PC-9 (cell line): ENCODE measurements at regions not wholly inside any gene's neighbourhood (a gene's known extent, or its start where the extent isn't known, plus 50 kb on each side); places are given as distances from the start of the nearest gene placed in this dataset.

Source experiments
- BruUV-seq: library from RNA; stranded (reverse); fragments of 400-500 nt; replicated peaks from 2 replicates; lab custom pipeline; 2021; lab: Mats Ljungman, UMichigan
- CTCF ChIA-PET: fragments of 300-600 bp; sonication (Branson Sonifier 250); formaldehyde crosslinking; loops from one replicate; lab custom pipeline; 2022; ENCODE audit warnings: antibody characterized with exemption; lab: Charles Lee
- POLR2A ChIA-PET: fragments of 300-600 bp; sonication (Branson Sonifier 250); formaldehyde crosslinking; loops from one replicate; lab custom pipeline; 2022; ENCODE audit warnings: antibody characterized with exemption; ENCODE audit not compliant: unreplicated experiment; lab: Charles Lee
- DNase-seq, 2 experiments: peaks; one replicate each; pipeline versions ENCODE4 v3.0.0 to v3.0.0-alpha.2; 2015 to 2022; ENCODE audit warnings: mixed read lengths in 1 of 2
- H2AFZ ChIP-seq: fragments of 200-600 bp; sonication (generic); 2 replicates; pipeline ENCODE4 v1.8.1; 2017; ENCODE audit warnings: antibody characterized with exemption
- H3F3A ChIP-seq: fragments of 200-600 bp; sonication (generic); 2 replicates; pipeline ENCODE4 v1.8.1; 2017; ENCODE audit warnings: antibody characterized with exemption, mild to moderate bottlenecking, low read depth; ENCODE audit not compliant: insufficient read depth
- H3K27ac ChIP-seq: fragments of 200-600 bp; sonication (generic); 2 replicates; pipeline ENCODE4 v1.6.1; 2016; ENCODE audit warnings: mixed run types
- H3K27me3 ChIP-seq: fragments of 200-600 bp; sonication (generic); 2 replicates; pipeline ENCODE4 v1.6.1; 2016; ENCODE audit warnings: low read depth, mixed run types; ENCODE audit not compliant: insufficient read depth
- H3K36me3 ChIP-seq: fragments of 200-600 bp; sonication (generic); 2 replicates; pipeline ENCODE4 v1.6.1; 2016; ENCODE audit warnings: low read depth, mixed run types
- H3K4me1 ChIP-seq: fragments of 200-600 bp; sonication (generic); replicated peaks from 2 replicates; pipeline ENCODE4 v1.6.1; 2016; ENCODE audit warnings: mixed run types; ENCODE audit not compliant: insufficient read depth
- H3K4me2 ChIP-seq: fragments of 200-600 bp; sonication (generic); 2 replicates; pipeline ENCODE4 v1.6.1; 2017; ENCODE audit warnings: mixed run types
- H3K4me3 ChIP-seq: fragments of 200-600 bp; sonication (generic); 2 replicates; pipeline ENCODE4 v1.6.1; 2016; ENCODE audit warnings: mixed run types
- H3K79me2 ChIP-seq: fragments of 200-600 bp; sonication (generic); 2 replicates; pipeline ENCODE4 v1.6.1; 2017; ENCODE audit warnings: low read depth, mixed run types
- H3K9me2 ChIP-seq: fragments of 200-600 bp; sonication (generic); 2 replicates; pipeline ENCODE4 v1.8.1; 2017; ENCODE audit warnings: mild to moderate bottlenecking; ENCODE audit not compliant: insufficient read depth
- H3K9me3 ChIP-seq: fragments of 200-600 bp; sonication (generic); 2 replicates; pipeline ENCODE4 v1.8.1; 2016; ENCODE audit warnings: low read depth; ENCODE audit not compliant: insufficient read depth
- H4K20me1 ChIP-seq: fragments of 200-600 bp; sonication (generic); 2 replicates; pipeline ENCODE4 v1.8.1; 2017; ENCODE audit not compliant: insufficient read depth
- CTCF ChIP-seq: fragments of 200-600 bp; sonication (generic); conservative IDR thresholded peaks from 2 replicates; pipeline ENCODE4 v1.6.1; 2017; ENCODE audit warnings: mixed run types, antibody characterized with exemption, mild to moderate bottlenecking, moderate library complexity
- EZH2 ChIP-seq: fragments of 200-600 bp; sonication (generic); IDR thresholded peaks from 2 replicates; pipeline ENCODE4 v1.8.0; 2017; ENCODE audit warnings: antibody characterized with exemption, low read depth
- intact Hi-C: fragments of 100-400 bp; cut with micrococcal nuclease; formaldehyde crosslinking; loops from one replicate; pipeline ENCODE4 v1.10.0; 2022; ENCODE audit not compliant: unreplicated experiment

GRCh38 chr12:115517913-115518312 lies 759.6 kb downstream of the MED13L start:
- no peaks in the 10 kb centered on the region for H3K27me3 ChIP-seq
- H3K4me3 ChIP-seq, result no peak overlapping the region
- no peak overlapping the region for H3K27ac ChIP-seq
- ChIA-PET POLR2A (no interaction called here), CTCF (no interaction called here)
- H2AFZ ChIP-seq, result no peak overlapping the region
- intact Hi-C loops, result no loop called here
- no TSS peak for BruUV-seq
- no peaks in the 10 kb centered on the region for H4K20me1 ChIP-seq
- no peaks in the 10 kb centered on the region for H3K4me1 ChIP-seq
- H3F3A ChIP-seq, result no peaks in the 10 kb centered on the region
- no peak for DNase-seq
- no peaks in the 10 kb centered on the region for H3K36me3 ChIP-seq
- no peaks in the 10 kb centered on the region for H3K9me2 ChIP-seq
- TF ChIP-seq EZH2, result no peak
- TF ChIP-seq CTCF, result no peak
- no peaks in the 10 kb centered on the region for H3K9me3 ChIP-seq
- H3K79me2 ChIP-seq, result no peaks in the 10 kb centered on the region
- no peak overlapping the region for H3K4me2 ChIP-seq

- intact Hi-C loops, result no loop called here
- BruUV-seq, result no TSS peak
- no peaks in the 10 kb centered on the region for H3K79me2 ChIP-seq
- no peaks in the 10 kb centered on the region for H3K27me3 ChIP-seq
- H3K36me3 ChIP-seq, result no peaks in the 10 kb centered on the region
- no peak overlapping the region for H2AFZ ChIP-seq
- CTCF ChIA-PET, result no interaction called here
- POLR2A ChIA-PET, result no interaction called here
- TF ChIP-seq CTCF, result no peak
- TF ChIP-seq EZH2, result no peak
- no peaks in the 10 kb centered on the region for H4K20me1 ChIP-seq
- no peak overlapping the region for H3K27ac ChIP-seq
- no peaks in the 10 kb centered on the region for H3F3A ChIP-seq
- no peak overlapping the region for H3K4me3 ChIP-seq
- H3K9me2 ChIP-seq, result no peaks in the 10 kb centered on the region
- no peaks in the 10 kb centered on the region for H3K9me3 ChIP-seq
- DNase-seq, result no peak
- no peaks in the 10 kb centered on the region for H3K4me1 ChIP-seq
- H3K4me2 ChIP-seq, result no peak overlapping the region
Measured at GRCh38 chr12:115511986-115512711, 765.3 kb downstream of the MED13L start.

- intact Hi-C loops, result no loop called here
- ChIA-PET POLR2A (no interaction called here), CTCF (no interaction called here)
- Histone ChIP-seq H3K4me2 (no peak overlapping the region), H3K27ac (no peak overlapping the region), H2AFZ (no peak overlapping the region), H3K4me3 (no peak overlapping the region), H3K4me1 (no peaks in the 10 kb centered on the region), H4K20me1 (no peaks in the 10 kb centered on the region), H3K79me2 (no peaks in the 10 kb centered on the region), H3K9me2 (no peaks in the 10 kb centered on the region), H3F3A (no peaks in the 10 kb centered on the region), H3K36me3 (no peaks in the 10 kb centered on the region), H3K27me3 (no peaks in the 10 kb centered on the region), H3K9me3 (no peaks in the 10 kb centered on the region)
- no TSS peak for BruUV-seq
- no peak for DNase-seq
- TF ChIP-seq EZH2, result no peak
- no peak for TF ChIP-seq CTCF
Measured at GRCh38 chr12:115511305-115511704, 766.2 kb downstream of the MED13L start.
